GM21529 (cell line): ENCODE measurements at regions not wholly inside any gene's neighbourhood (a gene's known extent, or its start where the extent isn't known, plus 50 kb on each side); places are given as distances from the start of the nearest gene placed in this dataset.
A peak's percentile ranks its signal among the peaks of the same experiment; 100 is the strongest.

Experiments used
- ATAC-seq: cut with Tn5 transposase; IDR thresholded peaks from one replicate; pipeline ENCODE4 v1.9.1; 2021; ENCODE audit not compliant: unreplicated experiment

DNA sequence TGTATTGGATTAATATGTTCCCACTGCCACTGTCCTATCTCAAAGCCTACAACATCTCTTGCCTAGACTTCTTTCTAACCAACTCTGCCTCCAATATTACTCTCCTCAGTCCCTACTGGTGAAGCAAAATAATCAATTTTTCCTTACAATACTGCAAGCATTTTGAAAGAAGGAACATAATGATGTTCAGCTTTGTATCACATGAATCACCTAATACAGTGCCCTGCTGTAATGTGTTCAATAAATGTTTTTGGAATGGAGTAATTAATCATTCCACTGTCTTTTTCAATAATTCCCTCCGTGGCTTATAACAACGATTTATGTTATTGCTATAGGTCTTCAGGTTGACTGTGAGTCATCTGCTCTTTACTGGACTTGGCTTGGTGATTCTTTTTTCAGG is 356.4 kb downstream of the TDRD15 start:
- no peak for ATAC-seq

DNA sequence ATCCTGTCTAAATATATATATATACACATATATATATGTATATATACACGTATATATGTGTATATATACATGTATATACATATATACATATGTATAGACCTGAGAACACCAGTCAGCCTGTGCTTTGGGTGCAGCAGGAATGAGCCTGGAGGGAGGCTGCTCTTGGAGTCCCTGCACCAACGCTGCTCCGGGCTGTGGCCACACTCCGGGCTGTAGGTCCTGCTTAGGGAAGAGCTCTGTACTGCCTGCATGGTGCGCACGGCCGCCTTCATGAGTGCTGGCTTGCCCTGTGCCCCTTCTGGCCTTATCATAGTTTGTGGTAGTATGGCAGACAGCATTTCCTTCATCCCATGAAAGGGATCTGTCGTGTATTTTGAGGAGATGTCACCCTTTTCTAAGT is 360.9 kb downstream of the TDRD15 start:
- no peak for ATAC-seq

DNA sequence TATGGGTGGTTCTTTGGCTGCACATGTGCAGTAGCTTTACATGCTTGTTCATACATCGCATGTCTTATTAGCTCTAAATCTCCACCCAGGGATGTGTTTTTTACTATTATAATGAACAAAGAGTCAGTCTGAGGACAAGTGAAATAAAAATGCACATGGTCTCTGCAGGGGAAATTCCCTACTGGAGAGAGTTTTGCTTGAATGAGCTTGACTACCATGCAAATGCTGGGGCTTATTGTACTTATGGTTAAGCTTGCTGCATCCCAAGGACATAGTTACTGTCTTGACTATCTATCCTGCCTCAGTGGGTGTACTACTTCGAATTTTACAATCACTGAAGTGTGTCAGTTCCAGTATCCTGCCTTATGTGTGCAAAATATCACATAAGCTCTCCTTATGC is 362.7 kb downstream of the TDRD15 start:
- peak; percentile 71 for ATAC-seq

DNA sequence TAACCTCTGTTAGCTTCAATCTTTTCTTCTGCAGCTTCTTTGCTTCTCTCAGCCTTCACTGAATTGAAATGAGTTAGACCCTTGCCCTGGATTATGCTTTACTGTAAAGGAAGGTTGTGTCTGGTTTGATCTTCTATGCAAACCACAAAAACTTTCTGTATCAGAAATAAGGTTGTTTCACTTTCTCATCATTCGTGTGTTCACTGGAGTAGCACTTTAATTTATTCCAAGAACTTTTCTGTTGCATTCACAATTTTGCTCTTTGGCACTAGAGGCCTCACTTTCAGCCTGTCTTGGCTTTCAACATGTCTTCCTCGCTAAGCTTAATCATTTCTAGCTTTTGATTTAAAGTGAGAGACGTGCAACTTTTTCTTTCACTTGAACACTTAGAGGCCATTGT is 365.3 kb downstream of the TDRD15 start:
- no peak for ATAC-seq

DNA sequence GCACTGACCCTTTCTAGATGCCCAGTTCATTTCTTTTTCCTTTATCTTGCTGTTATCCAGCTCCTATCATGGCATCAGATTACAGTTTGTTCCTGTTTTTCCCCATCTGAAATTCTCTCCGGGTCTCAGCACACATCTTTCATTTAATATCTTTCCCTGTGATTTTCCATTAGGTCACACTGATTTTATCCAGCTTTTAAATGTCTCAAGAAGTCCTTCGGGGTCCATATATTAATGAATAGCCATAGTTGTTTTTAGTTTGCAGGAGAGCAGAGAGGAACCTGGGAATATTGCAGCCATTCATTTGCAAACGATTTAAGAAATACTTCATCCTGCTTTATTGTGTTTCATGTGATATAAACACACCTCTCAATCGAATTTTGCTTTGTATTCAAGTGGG is 374.2 kb downstream of the TDRD15 start:
- no peak for ATAC-seq

DNA sequence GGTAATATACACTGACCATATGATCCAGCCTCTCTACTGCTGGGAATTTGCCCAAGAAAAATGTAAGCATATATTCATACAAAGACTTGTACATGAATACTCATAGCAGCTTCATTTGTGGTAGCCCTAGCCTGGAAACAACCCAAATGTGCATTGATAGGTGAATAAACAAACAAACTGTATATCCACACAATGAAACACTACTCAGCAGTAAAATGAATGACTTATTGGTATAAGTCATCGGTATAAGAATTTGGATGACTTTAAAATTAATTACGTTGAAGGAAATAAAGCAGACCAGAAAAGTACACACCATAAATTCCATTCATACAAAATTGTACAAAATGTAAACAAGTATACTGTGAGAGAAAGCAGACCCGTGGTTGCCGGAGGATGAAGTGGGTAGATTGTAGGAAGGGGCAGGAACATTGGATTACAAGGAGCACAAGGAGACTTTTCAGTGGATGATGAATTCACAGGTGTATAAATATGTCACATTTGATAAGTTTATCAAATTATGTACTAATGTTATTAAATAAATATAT is 376.7 kb downstream of the TDRD15 start:
- ATAC-seq = no peak

DNA sequence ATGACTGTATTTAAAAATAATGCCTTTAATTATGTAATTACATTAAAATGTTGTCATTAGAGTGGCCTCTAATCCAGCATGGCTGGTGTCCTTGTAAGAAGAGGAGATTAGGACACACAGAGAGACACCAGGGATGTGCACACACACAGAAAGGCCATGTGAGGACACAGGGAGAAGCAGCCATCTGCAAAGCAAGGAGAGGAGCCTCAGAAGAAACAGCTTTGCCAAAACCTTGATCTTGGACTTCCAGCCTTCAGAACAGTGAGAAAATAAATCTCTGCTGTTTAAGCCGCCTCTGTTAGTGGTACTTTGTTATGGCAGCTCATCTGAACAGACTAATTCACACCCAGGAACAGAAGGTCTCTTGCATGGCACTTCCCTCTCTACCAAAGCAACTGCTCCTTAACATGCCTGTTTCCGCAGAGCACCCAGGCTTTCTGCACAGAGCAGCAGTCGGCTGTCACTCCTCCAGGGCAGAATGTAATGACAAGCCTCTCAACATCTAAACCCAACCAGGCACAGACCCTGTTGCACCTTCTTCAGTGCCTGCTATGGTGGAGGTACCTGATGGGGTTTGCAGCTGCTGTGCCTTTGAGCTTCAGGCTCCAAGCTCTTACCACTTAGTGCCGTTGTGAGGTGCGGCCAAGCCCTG is 377.7 kb downstream of the TDRD15 start:
- ATAC-seq = no peak

DNA sequence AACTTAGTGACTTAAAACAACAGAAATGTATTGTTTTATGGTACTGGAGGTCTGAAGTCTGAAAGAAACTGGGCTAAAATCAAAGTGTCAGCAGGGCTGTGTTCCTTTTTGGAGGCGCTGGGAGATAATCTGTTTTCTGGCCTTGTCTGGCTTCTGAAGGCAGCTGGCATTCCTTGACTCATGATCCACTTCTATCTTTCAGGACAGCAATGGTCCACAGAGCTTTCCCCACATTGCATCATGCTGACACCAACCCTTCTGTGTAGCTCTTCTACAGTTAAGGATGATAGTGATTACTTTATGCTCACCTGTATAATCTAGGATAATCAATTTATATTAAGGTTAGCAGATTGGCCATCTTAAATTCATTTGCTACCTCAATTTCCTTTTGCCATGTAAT is 392.1 kb downstream of the TDRD15 start:
- ATAC-seq = no peak

DNA sequence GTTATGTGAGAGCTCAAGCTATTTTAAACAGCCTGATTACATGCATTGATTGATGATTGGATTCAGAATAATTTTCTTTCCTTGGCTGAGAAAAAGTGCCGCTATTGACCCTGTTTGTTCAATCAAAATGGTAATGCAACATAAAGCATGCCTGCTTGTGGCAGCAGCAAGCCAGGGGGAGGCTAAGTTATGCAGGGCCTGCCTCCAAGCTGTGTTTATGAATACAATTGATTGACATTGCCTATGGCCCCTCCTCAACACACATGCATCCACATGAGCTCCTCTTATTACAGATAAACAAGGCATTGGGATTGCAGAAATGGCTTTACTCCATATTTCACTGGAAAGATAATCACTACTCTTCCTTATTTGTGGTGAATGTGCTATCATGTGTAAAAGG is 395.6 kb downstream of the TDRD15 start:
- ATAC-seq = no peak

DNA sequence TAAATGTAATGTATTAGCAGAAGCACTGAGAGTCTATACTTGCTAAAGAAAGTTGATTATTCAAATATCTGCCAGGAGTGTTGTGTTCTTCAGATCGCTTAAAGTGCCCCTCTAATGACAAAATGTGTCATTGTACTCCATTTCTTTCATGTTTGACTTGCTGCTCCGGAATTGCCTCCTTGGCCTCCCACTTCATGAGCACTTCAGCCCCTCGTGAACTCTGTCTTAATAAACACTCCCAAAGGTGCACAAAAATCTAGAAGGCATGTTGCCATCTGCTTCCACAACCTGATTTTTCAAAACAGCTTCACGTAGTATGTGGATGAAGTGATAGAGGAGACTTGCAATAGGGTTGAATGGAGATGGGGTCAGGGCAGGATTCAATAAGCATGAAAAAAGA is 396.1 kb downstream of the TDRD15 start:
- no peak for ATAC-seq

DNA sequence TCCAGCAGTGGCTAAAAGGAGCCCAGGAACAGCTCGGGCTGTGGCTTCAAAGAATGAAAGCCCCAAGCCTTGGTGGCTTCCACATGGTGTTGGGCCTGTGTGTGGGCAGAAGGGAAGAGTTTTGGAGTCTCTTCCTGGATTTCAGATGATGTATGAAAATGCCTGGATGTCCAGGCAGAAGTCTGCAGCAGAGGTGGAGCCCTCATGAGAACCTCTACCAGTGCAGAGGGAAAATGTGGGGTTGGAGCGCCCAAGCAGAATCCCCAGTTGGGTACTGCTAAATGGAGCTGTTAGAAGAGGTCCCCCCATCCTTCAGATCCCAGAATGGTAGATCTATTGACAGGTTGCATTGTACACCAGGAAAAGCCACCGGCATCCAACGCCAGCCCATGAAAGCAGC is 412.1 kb downstream of the TDRD15 start:
- ATAC-seq = no peak

DNA sequence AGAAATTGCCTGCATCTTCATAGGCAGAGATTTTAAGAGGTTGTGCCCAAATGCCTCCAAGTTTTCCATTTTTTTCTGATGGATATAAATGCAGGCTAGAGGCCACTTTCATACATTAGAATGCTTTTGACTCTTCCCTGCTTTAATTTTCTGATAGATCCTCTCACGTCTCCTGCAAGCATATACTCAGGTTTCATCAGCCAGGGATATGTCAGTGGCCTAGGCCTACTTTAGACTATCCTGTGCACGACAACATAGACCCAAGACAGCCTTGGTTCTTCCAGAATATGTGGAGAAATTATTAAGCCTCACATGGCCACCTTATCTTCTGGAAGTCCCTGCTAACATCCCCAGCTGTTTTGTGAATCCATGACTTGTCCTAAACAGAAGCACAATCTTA is 415.9 kb downstream of the TDRD15 start:
- ATAC-seq = no peak

DNA sequence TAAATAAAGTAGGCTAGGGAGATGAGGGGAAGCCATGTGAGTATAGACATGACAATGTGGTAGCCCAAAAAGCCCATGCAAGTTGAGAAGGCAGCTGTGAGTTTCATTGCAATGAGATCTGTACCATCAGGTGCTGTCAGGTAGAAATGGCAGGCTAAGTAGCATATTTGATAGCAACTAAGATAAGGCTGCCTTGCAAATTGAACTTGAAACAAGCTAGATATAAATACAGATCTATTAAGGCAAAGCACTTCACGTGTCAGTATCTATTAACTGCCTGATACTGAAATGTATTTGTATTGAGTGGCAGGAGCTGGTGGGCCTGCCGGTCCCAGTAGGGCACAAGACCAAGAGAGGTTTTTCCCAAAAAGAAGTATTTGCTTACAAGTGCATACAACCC is 419.9 kb downstream of the TDRD15 start:
- no peak for ATAC-seq

DNA sequence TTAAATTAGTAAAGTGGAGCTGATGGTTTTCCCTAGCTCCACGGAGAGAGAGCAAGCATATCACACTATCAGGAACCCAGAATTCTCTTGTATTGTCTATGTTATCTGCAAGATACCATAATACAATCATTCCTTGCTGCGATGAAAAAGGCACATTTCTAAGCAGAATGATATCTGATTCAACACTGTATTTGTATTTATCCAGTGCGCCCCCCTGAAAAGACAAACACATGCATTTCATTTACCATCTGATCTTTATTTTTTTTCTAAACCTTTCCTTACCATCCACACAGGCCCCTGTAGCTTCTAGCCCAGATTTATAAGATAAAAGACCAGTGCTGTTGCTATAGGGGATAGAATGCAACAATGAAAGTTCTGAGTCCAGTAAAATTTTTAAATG is 420.6 kb downstream of the TDRD15 start:
- no peak for ATAC-seq

DNA sequence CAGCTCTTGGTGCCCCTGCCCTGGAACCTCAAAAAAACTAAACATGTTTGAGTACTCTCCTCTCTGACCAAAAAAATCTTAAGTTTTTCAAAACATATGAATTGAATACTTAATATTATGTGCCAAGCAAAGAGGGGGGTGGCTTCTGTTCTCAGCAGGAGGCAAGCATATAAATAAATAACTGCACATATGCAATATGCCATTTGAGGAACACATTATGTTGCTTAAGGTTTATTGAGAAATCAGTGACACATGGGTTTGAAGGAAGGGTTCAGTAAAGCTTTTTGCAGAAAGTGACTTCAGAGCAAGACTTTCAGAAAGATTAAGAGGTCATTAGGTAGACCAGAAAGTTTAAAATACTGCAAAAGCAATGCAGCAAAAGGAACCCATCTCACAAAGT is 429.2 kb downstream of the TDRD15 start:
- no peak for ATAC-seq

DNA sequence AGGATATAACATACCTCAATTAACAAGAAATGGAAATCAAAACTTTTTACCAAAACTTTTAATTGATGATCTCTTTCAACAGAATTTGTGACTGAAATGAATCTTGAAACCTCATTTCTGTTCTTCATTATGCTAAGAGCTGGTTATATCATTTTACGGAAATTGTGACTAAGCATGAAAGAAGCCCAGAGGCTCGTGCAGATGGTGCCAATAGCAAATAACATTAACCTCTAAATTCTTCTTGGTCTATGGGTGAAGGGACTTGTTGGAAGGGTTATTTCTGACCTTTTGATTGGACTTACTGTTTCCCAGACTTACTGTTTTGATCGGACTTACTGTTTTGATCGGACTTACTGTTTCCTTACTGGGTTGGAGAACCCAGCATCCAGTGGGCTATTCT is 435.6 kb downstream of the TDRD15 start:
- ATAC-seq = no peak

DNA sequence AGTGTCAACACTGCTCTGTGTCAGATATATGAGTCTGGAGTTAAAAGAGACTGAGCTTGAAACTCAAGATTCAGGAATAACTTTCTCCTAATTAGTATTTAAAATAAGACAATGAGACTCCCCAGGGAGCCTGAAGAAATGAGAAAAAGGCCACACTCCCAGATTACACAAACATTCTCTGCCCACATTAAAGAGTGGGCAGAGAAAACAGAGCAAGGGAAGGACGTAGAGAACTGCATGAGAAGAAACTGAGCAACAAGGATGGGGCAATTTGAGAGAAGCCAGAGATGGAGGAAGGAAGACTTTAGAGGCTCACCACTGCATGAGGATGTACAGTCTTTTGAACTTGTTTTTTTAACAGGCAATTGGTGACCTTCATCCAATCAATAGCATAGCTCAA is 438.2 kb downstream of the TDRD15 start:
- no peak for ATAC-seq

DNA sequence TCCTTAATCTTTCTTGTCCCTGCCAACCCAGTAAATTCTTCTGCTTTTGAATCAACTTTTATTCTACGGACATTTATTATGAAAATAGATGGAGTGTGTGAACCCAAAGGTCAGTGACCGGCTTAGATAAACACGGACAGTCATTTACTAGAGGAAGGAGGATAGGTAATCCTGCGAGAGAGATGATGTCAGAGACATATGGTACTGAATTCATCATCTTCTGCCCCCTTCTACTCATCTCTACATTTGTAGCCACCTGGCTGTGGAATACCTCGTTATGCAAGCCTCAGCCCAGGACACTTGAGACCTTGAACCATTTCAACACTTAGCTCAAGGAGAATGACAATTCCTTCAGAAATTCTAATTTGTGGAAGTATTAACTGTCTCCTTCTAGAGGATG is 443.6 kb downstream of the TDRD15 start:
- no peak for ATAC-seq

DNA sequence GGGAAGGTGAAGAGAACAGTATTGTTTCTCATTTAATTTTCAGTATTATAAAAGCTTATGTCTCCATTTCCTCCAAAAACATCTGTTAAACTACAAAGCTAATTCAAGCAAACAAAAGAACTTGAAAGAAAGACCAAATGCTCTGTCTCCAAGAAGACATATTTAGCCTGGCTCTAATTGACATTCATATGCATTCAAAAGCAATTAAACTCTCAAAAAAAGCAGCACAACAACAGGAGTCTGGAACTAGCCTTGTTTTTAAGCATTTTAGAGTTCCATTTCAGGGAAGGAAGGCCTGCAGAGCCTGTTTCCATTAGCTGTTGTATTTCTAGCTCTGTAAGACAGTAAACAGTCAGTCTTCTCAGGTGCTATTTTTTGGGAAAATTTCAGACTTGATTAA is 447.9 kb downstream of the TDRD15 start:
- no peak for ATAC-seq

DNA sequence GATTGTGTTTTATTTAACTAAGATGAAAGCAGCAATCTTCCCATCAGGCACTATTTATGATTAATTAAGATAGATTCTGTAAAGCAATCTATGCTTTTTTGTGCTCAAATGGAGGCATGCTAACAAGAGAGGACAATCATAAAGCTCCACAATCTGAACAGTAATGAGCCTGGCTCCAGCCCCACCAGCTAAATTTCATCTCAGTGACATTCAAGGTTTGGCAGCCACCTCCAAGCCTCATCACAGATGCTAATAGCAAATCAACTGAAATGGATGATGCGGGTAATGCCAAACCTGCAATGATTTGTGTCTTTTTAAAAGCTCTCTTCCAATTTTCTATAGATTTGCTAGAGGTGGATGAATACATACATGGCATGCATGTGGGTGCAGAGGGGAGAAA is 456.6 kb downstream of the TDRD15 start:
- no peak for ATAC-seq

DNA sequence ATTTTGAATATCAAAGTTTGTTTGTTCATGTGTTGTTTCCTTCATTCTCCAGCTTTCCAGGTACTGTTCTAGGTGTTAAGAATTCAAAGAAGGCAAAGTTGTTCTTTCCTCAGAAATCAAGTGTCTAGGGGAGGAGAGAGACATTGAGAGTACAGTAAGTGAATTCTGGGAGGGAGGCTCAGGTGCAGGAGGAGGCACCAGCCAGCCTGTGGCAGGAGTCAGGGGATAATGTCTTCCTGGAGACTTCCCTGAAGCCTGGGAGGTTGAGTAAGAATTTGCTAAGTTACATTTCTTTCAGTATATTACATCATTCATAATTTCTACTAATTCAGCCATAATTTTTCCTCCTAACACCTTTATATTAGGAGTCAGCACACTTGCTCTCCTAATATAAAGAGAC is 462.1 kb downstream of the TDRD15 start:
- no peak for ATAC-seq

DNA sequence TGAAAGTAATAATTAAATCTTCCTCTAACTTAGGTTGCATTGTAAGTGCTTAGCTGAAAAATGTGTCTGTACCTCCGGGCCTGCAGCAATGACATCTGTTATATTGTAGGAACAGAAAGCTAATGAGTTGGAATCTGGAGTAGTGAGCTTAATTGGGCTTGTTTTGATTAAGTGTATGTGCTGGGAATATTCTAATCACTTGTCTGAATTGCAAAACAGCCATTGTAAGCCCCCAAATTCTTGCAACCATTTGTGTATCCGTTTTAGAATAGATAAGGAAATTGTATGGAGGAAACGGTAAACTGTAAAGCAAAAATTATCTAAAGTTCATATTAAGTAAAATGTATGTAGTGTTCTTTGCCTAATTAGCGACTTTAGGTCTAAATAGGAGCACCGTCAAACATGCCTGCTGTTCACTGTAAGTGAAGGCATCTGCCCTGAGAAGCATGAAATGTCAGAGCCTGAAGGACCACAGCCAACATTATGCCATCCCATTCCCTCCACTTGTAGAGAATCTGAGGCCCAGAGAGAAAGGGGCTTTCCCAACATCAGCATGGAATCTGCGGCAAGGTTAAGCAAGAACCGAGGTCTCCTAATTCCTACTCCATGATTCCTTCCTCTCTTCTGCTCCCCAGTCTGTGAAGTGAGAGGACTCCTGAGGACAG is 466.4 kb downstream of the TDRD15 start:
- ATAC-seq = no peak

DNA sequence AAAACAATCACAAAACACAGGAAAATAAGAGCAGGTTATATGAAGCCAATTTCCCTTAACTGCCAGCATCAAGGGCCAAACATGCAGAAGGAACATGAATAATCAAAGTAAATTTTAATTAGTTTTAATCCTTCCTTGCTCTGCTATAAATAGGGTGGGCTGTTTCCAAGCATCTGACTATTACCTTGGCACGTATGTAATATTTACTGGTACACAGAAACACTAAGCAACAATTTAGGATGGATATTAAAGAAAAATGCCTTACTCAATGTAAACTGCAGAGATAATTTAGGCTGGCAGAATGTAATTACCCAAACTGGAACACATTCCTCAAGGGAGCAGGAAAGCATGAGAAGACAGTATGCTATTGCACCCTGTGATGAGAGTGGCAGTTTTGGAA is 468.2 kb downstream of the TDRD15 start:
- no peak for ATAC-seq
